Endothelial cell of umbilical vein (primary cell): ENCODE measurements at regions not wholly inside any gene's neighbourhood (a gene's known extent, or its start where the extent isn't known, plus 50 kb on each side); places are given as distances from the start of the nearest gene placed in this dataset.

ENCODE experiments used
- FOS ChIP-seq: IDR thresholded peaks from 2 replicates; pipeline ENCODE4 v1.6.1; 2011; ENCODE audit warnings: mild to moderate bottlenecking, low read length, moderate library complexity, borderline replicate concordance; ENCODE audit not compliant: insufficient read depth
- POLR2A ChIP-seq: IDR thresholded peaks from 2 replicates; pipeline ENCODE4 v1.6.1; 2012; ENCODE audit warnings: low read depth, mild to moderate bottlenecking, control low read depth, low read length
- TF ChIP-seq, protein P1 (sequence below), 2 donors: IDR thresholded peaks; 1 replicate in 1 of 2; 2 replicates in 1 of 2; pipeline ENCODE4 v1.5.1; 2011; ENCODE audit warnings: low read length in 2 of 2, mild to moderate bottlenecking in 2 of 2, moderate library complexity in 2 of 2, control low read depth in 1 of 2, inconsistent platforms in 1 of 2, low read depth in 1 of 2; ENCODE audit not compliant: insufficient read depth in 1 of 2; ENCODE audit errors: extremely low read depth in 1 of 2

DNA sequence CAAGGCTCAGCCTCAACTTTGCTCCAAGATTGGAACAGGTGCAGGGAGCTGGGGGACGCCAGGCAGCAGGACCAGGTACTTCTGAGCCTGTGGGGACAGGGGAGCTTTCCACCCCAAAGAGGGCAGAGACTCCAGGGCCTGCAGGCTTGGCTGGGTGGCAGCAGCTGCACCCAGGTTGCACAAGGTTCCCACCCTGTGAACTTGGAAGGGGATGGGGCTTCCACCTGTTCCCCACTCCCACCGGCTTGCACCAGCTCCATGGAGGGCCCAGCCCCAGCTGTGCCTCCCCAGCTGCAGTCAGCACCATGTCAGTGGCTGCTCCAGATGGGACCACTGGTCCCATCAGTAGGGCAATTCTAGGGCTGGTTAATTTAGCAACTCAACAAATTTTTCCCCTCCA, 114.0 kb upstream of the CDKN3 start:
- no peak for TF ChIP-seq FOS
- TF ChIP-seq, protein P1, sequence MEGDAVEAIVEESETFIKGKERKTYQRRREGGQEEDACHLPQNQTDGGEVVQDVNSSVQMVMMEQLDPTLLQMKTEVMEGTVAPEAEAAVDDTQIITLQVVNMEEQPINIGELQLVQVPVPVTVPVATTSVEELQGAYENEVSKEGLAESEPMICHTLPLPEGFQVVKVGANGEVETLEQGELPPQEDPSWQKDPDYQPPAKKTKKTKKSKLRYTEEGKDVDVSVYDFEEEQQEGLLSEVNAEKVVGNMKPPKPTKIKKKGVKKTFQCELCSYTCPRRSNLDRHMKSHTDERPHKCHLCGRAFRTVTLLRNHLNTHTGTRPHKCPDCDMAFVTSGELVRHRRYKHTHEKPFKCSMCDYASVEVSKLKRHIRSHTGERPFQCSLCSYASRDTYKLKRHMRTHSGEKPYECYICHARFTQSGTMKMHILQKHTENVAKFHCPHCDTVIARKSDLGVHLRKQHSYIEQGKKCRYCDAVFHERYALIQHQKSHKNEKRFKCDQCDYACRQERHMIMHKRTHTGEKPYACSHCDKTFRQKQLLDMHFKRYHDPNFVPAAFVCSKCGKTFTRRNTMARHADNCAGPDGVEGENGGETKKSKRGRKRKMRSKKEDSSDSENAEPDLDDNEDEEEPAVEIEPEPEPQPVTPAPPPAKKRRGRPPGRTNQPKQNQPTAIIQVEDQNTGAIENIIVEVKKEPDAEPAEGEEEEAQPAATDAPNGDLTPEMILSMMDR (IDR thresholded peaks at IDR 0.05; ENCODE audit: extremely low read depth in 1 of 2, insufficient read depth in 1 of 2, low read depth in 1 of 2, low read length in 2 of 2) = no peak
- no peak for TF ChIP-seq POLR2A
